Tibial nerve (tissue), 3 donors: ENCODE measurements at regions not wholly inside any gene's neighbourhood (a gene's known extent, or its start where the extent isn't known, plus 50 kb on each side); places are given as distances from the start of the nearest gene placed in this dataset.

Experiments
- EP300 ChIP-seq, 2 donors: sonication (generic); formaldehyde crosslinking; IDR thresholded peaks; one replicate each; pipeline ENCODE4 v1.6.1; 2017; ENCODE audit warnings: antibody characterized with exemption in 2 of 2, mild to moderate bottlenecking in 1 of 2
- POLR2A ChIP-seq, 2 donors: fragments of 450-650 bp; IDR thresholded peaks; one replicate each; pipeline ENCODE4 v1.6.1; 2017; ENCODE audit warnings: antibody characterized with exemption in 2 of 2, mild to moderate bottlenecking in 2 of 2, moderate library complexity in 2 of 2

GRCh38 chr5:166712447-166713185, 1578.8 kb upstream of the WWC1 start:
- TF ChIP-seq EP300 (IDR thresholded peaks at IDR 0.05) = no peak
- TF ChIP-seq POLR2A (IDR thresholded peaks at IDR 0.05) = no peak
